H1 (cell line): ENCODE measurements at regions not wholly inside any gene's neighbourhood (a gene's known extent, or its start where the extent isn't known, plus 50 kb on each side); places are given as distances from the start of the nearest gene placed in this dataset.

ENCODE experiments used
- CTCF ChIA-PET: fragments of 300-600 bp; sonication (Branson Sonifier 250); formaldehyde crosslinking; loops from one replicate; lab custom pipeline; 2021; ENCODE audit not compliant: partially characterized antibody; lab: Charles Lee
- POLR2A ChIA-PET: fragments of 300-600 bp; sonication (Branson Sonifier 250); formaldehyde crosslinking; loops from one replicate; lab custom pipeline; 2021; ENCODE audit warnings: inconsistent platforms; ENCODE audit not compliant: partially characterized antibody; lab: Charles Lee
- DNase-seq, 2 experiments: peaks; one replicate each; pipeline versions ENCODE4 v3.0.0 to v3.0.0-alpha.2; 2010 to 2022; ENCODE audit warnings: low spot score in 2 of 2, low read depth in 1 of 2, mixed read lengths in 1 of 2
- FAIRE-seq: peaks from 2 replicates; lab custom pipeline; 2011; peaks lifted over from hg19 to GRCh38; lab: Jason Lieb, UNC
- H2AFZ ChIP-seq: 2 replicates; pipeline ENCODE4 v1.8.1; 2012; ENCODE audit warnings: low read length, inconsistent platforms
- H2AK5ac ChIP-seq: 2 replicates; pipeline ENCODE4 v1.6.1; 2013; ENCODE audit warnings: low read depth, low read length
- H2BK120ac ChIP-seq: replicated peaks from 2 replicates; pipeline ENCODE3; 2013; ENCODE audit warnings: low read depth, low read length, inconsistent platforms
- H2BK12ac ChIP-seq: 2 replicates; pipeline ENCODE4 v1.6.1; 2013; ENCODE audit warnings: low read depth, low read length
- H2BK15ac ChIP-seq: 2 replicates; pipeline ENCODE4 v1.6.1; 2013; ENCODE audit warnings: low read length
- H2BK20ac ChIP-seq: 2 replicates; pipeline ENCODE4 v1.6.1; 2013; ENCODE audit warnings: low read length
- H2BK5ac ChIP-seq: 2 replicates; pipeline ENCODE4 v1.6.1; 2013; ENCODE audit warnings: low read depth, low read length
- H3K14ac ChIP-seq: 2 replicates; pipeline ENCODE4 v1.6.1; 2013; ENCODE audit warnings: inconsistent platforms; ENCODE audit not compliant: insufficient read length
- H3K18ac ChIP-seq: 2 replicates; pipeline ENCODE4 v1.6.1; 2013; ENCODE audit warnings: low read length; ENCODE audit errors: extremely low read depth
- H3K23ac ChIP-seq: 2 replicates; pipeline ENCODE4 v1.6.1; 2013; ENCODE audit warnings: inconsistent platforms; ENCODE audit not compliant: insufficient read length
- H3K23me2 ChIP-seq: 2 replicates; pipeline ENCODE4 v1.6.1; 2013; ENCODE audit warnings: low read depth, low read length
- H3K27ac ChIP-seq: 2 replicates; pipeline ENCODE4 v1.6.1; 2011; ENCODE audit warnings: low read depth, low read length, inconsistent platforms
- H3K27me3 ChIP-seq, 4 experiments: replicated peaks in 1 of 4; 1 replicate in 1 of 4; 2 replicates in 3 of 4; pipeline versions ENCODE4 v1.6.1 to v1.8.1; 2011 to 2013; ENCODE audit warnings: low read length in 3 of 4, mild to moderate bottlenecking in 3 of 4, inconsistent platforms in 2 of 4, mixed read lengths in 2 of 4, moderate library complexity in 1 of 4; ENCODE audit not compliant: control insufficient read depth in 3 of 4, insufficient read depth in 3 of 4; ENCODE audit errors: extremely low read depth in 1 of 4
- H3K36me3 ChIP-seq, 4 experiments: 2 replicates each; pipeline versions ENCODE4 v1.6.1 to v1.8.1; 2011 to 2013; ENCODE audit warnings: mild to moderate bottlenecking in 4 of 4, low read length in 3 of 4, moderate library complexity in 2 of 4, control low read depth in 1 of 4, inconsistent platforms in 1 of 4; ENCODE audit not compliant: insufficient read depth in 4 of 4, control insufficient read depth in 2 of 4
- H3K4ac ChIP-seq: replicated peaks from 2 replicates; pipeline ENCODE3; 2013; ENCODE audit warnings: low read length, low read depth, mixed read lengths, inconsistent platforms; ENCODE audit not compliant: insufficient read length
- H3K4me1 ChIP-seq, 4 experiments: replicated peaks in 1 of 4; 1 replicate in 1 of 4; 2 replicates in 3 of 4; pipeline versions ENCODE4 v1.6.1 to v1.8.1; 2011 to 2013; ENCODE audit warnings: low read length in 3 of 4, inconsistent platforms in 2 of 4, mixed read lengths in 1 of 4; ENCODE audit not compliant: insufficient read depth in 4 of 4, control insufficient read depth in 3 of 4
- H3K4me2 ChIP-seq, 2 experiments: 2 replicates each; pipeline versions ENCODE4 v1.6.1 to v1.8.1; 2011 to 2013; ENCODE audit warnings: low read depth in 2 of 2, low read length in 2 of 2, control low read depth in 1 of 2, inconsistent platforms in 1 of 2, mild to moderate bottlenecking in 1 of 2; ENCODE audit not compliant: insufficient read depth in 1 of 2
- H3K4me3 ChIP-seq, 4 experiments: fragments of 200-600, 300-600 bp in 1 of 4; sonication (generic), shearing (Covaris generic), sonication (Bioruptor Twin) in 1 of 4; 2 replicates each; pipeline versions ENCODE4 v1.5.1 to v1.8.1; 2011 to 2016; ENCODE audit warnings: low read length in 4 of 4, low read depth in 3 of 4, control low read depth in 2 of 4, inconsistent platforms in 2 of 4, mild to moderate bottlenecking in 2 of 4, mixed read lengths in 1 of 4, moderate library complexity in 1 of 4; ENCODE audit not compliant: insufficient read depth in 2 of 4; ENCODE audit errors: extremely low read depth in 1 of 4
- H3K56ac ChIP-seq: replicated peaks from 2 replicates; pipeline ENCODE3; 2013; ENCODE audit warnings: low read depth, mild to moderate bottlenecking, mixed read lengths, low read length, inconsistent platforms; ENCODE audit not compliant: insufficient read length
- H3K79me1 ChIP-seq: 2 replicates; pipeline ENCODE4 v1.6.1; 2013; ENCODE audit warnings: low read depth, low read length, control low read depth
- H3K79me2 ChIP-seq, 2 experiments: 2 replicates each; pipeline versions ENCODE4 v1.6.1 to v1.8.1; 2012 to 2013; ENCODE audit warnings: low read length in 2 of 2, mild to moderate bottlenecking in 2 of 2, inconsistent platforms in 1 of 2; ENCODE audit not compliant: insufficient read depth in 2 of 2, control insufficient read depth in 1 of 2
- H3K9ac ChIP-seq, 4 experiments: replicated peaks in 1 of 4; 1 replicate in 1 of 4; 2 replicates in 3 of 4; pipeline versions ENCODE4 v1.6.1 to v1.8.1; 2011 to 2013; ENCODE audit warnings: low read depth in 3 of 4, low read length in 3 of 4, control low read depth in 2 of 4, mild to moderate bottlenecking in 2 of 4, moderate library complexity in 2 of 4, inconsistent platforms in 1 of 4; ENCODE audit errors: extremely low read depth in 1 of 4
- H3K9me3 ChIP-seq, 2 experiments: 2 replicates each; pipeline versions ENCODE4 v1.6.1 to v1.8.1; 2012 to 2013; ENCODE audit warnings: mild to moderate bottlenecking in 2 of 2, moderate library complexity in 2 of 2, control low read depth in 1 of 2, inconsistent platforms in 1 of 2, low read depth in 1 of 2, low read length in 1 of 2, mixed read lengths in 1 of 2; ENCODE audit not compliant: insufficient read depth in 2 of 2
- H4K20me1 ChIP-seq, 2 experiments: replicated peaks in 1 of 2; 2 replicates each; pipeline versions ENCODE3 to v1.8.1; 2011 to 2013; ENCODE audit warnings: inconsistent platforms in 2 of 2, low read length in 2 of 2, mild to moderate bottlenecking in 1 of 2; ENCODE audit not compliant: insufficient read depth in 2 of 2, control insufficient read depth in 1 of 2
- H4K5ac ChIP-seq: 2 replicates; pipeline ENCODE4 v1.6.1; 2013; ENCODE audit warnings: low read length, low read depth, mixed read lengths, inconsistent platforms; ENCODE audit not compliant: insufficient read length
- H4K8ac ChIP-seq: 2 replicates; pipeline ENCODE4 v1.8.0; 2013; ENCODE audit warnings: mild to moderate bottlenecking, moderate library complexity, low read length, inconsistent platforms; ENCODE audit not compliant: insufficient read depth; ENCODE audit errors: extremely low read depth
- H4K91ac ChIP-seq: replicated peaks from 2 replicates; pipeline ENCODE3; 2013; ENCODE audit warnings: low read length, mixed read lengths, inconsistent platforms; ENCODE audit not compliant: insufficient read length
- CTCF ChIP-seq, 3 experiments: IDR thresholded peaks; 1 replicate in 2 of 3; 2 replicates in 1 of 3; pipeline versions ENCODE4 v1.5.1 to v1.6.1; 2011; ENCODE audit warnings: low read length in 3 of 3, mild to moderate bottlenecking in 3 of 3, inconsistent platforms in 2 of 3, low read depth in 1 of 3, moderate library complexity in 1 of 3; ENCODE audit not compliant: insufficient read depth in 1 of 3; ENCODE audit errors: control extremely low read depth in 1 of 3
- RNF2 ChIP-seq: fragments of 200-900, 300-1000 bp; sonication (generic); IDR thresholded peaks from 2 replicates; pipeline ENCODE4 v1.7.1; 2016; ENCODE audit warnings: borderline replicate concordance, low read depth, mild to moderate bottlenecking, antibody characterized with exemption, low read length; ENCODE audit not compliant: poor library complexity, severe bottlenecking; ENCODE audit errors: missing control alignments
- RXRA ChIP-seq: IDR thresholded peaks from 2 replicates; pipeline ENCODE4 v1.6.1; 2011; ENCODE audit warnings: low read depth, mild to moderate bottlenecking, low read length, moderate library complexity; ENCODE audit not compliant: insufficient read depth
- SIRT6 ChIP-seq: IDR thresholded peaks from one replicate; pipeline ENCODE4 v1.7.1; 2012; ENCODE audit warnings: low read length, inconsistent platforms
- SUZ12 ChIP-seq: fragments of 200-600 bp; sonication (generic); IDR thresholded peaks from 2 replicates; pipeline ENCODE4 v1.6.1; 2012; ENCODE audit warnings: mild to moderate bottlenecking, inconsistent platforms, low read length, moderate library complexity, mixed read lengths
- WGBS, 2 experiments: shearing (Covaris generic) in 1 of 2; methylation state at CpG; one replicate each; pipeline versions ENCODE4 v1.1.6 to v1.1.7; 2013 to 2015; ENCODE audit warnings: low lambda C conversion rate in 2 of 2, mixed read lengths in 2 of 2, inconsistent platforms in 1 of 2, low coverage in 1 of 2, missing lambda C conversion rate in 1 of 2; ENCODE audit not compliant: insufficient replicate concordance in 2 of 2, insufficient coverage in 1 of 2, insufficient read length in 1 of 2; ENCODE audit errors: extremely low coverage in 1 of 2, missing lambda C conversion rate in 1 of 2; 5-methylcytosine and 5-hydroxymethylcytosine counted together

- no peak for DNase-seq
Measured at GRCh38 chr18:10232062-10232461, 222.4 kb upstream of the APCDD1 start.

More at GRCh38 chr18:10232062-10232461, 222.4 kb upstream of the APCDD1 start:
- no peaks in the 10 kb centered on the region for H4K20me1 ChIP-seq
- no peak overlapping the region for H3K27ac ChIP-seq
- peaks cover 0 to 3% of the 10 kb centered on the region in 2 experiments; a peak in 1 of 4 replicates for H3K9me3 ChIP-seq
- H2AFZ ChIP-seq = no peak overlapping the region
- WGBS, 2 experiments = 95% methylated on average over 2 of the region's 2 CpGs; no CpG with 5 or more reads in 1 of the 2 experiments
- H3K23me2 ChIP-seq = no peaks in the 10 kb centered on the region
- H3K4me2 ChIP-seq = no peak overlapping the region
- no peak overlapping the region for H4K8ac ChIP-seq
- H2BK120ac ChIP-seq = no peak overlapping the region
- TF ChIP-seq RNF2 (no peak), SIRT6 (no peak), RXRA (no peak), CTCF (IDR thresholded peaks at IDR 0.05; ENCODE audit: control extremely low read depth in 1 of 3, insufficient read depth in 1 of 3, low read depth in 1 of 3, low read length in 3 of 3) (no peak), SUZ12 (no peak)
- FAIRE-seq = no peak
- no peaks in the 10 kb centered on the region; a peak in 1 of 7 replicates for H3K4me1 ChIP-seq
- no peak overlapping the region for H3K56ac ChIP-seq
- no peaks in the 10 kb centered on the region for H3K27me3 ChIP-seq
- H2BK12ac ChIP-seq = no peak overlapping the region
- no peak overlapping the region for H3K14ac ChIP-seq
- H2BK15ac ChIP-seq = no peak overlapping the region
- no peak overlapping the region for H4K91ac ChIP-seq
- no peak overlapping the region for H3K23ac ChIP-seq
- H3K79me1 ChIP-seq = no peaks in the 10 kb centered on the region
- no peak overlapping the region for H4K5ac ChIP-seq
- no peak overlapping the region for H3K4ac ChIP-seq
- no peak overlapping the region for H2AK5ac ChIP-seq
- CTCF ChIA-PET = interaction anchor here (0.6 to 0.7 kb wide), 3 partner anchors 11 to 200 kb away, joined by 3 read pairs; no protein-coding TSS in a partner anchor
- no peaks in the 10 kb centered on the region for H3K79me2 ChIP-seq
- H3K9ac ChIP-seq = no peak overlapping the region
- H3K36me3 ChIP-seq = no peaks in the 10 kb centered on the region
- H2BK5ac ChIP-seq = no peak overlapping the region
- POLR2A ChIA-PET = no interaction called here
- H3K4me3 ChIP-seq = no peak overlapping the region
- no peak overlapping the region for H2BK20ac ChIP-seq
- no peak overlapping the region for H3K18ac ChIP-seq
